ENCODE measurements at regions not wholly inside any gene's neighbourhood (a gene's known extent, or its start where the extent isn't known, plus 50 kb on each side); places are given as distances from the start of the nearest gene placed in this dataset.

GRCh38 chr1:214214851-214215250 is 66.1 kb upstream of the SMYD2 start:
- no peak for TF ChIP-seq CTCF (IDR thresholded peaks at IDR 0.05; ENCODE audit: unreplicated experiment)
- Mint-ChIP-seq H3K4me1 (ENCODE audit: low read depth) (peaks cover 13% of the 10 kb centered on the region), H3K27ac (no peak overlapping the region), H3K4me3 (ENCODE audit: low read depth) (no peak overlapping the region), H3K36me3 (ENCODE audit: insufficient read depth) (no peaks in the 10 kb centered on the region), H3K9me3 (ENCODE audit: low read depth) (no peaks in the 10 kb centered on the region), H3K27me3 (peaks cover 39% of the 10 kb centered on the region)
- no peak for DNase-seq (ENCODE audit: low spot score, unreplicated experiment)

GRCh38 chr1:214215583-214215982 is 65.4 kb upstream of the SMYD2 start:
- peaks cover 15% of the 10 kb centered on the region for H3K4me1 Mint-ChIP-seq (ENCODE audit: low read depth)
- peaks cover 43% of the 10 kb centered on the region for H3K27me3 Mint-ChIP-seq
- H3K27ac Mint-ChIP-seq, result no peak overlapping the region
- no peak for DNase-seq (ENCODE audit: low spot score, unreplicated experiment)
- no peaks in the 10 kb centered on the region for H3K9me3 Mint-ChIP-seq (ENCODE audit: low read depth)
- H3K4me3 Mint-ChIP-seq (ENCODE audit: low read depth), result no peak overlapping the region
- TF ChIP-seq CTCF (IDR thresholded peaks at IDR 0.05; ENCODE audit: unreplicated experiment), result no peak
- no peaks in the 10 kb centered on the region for H3K36me3 Mint-ChIP-seq (ENCODE audit: insufficient read depth)

GRCh38 chr1:214216021-214216420 is 64.9 kb upstream of the SMYD2 start:
- Mint-ChIP-seq H3K4me1 (ENCODE audit: low read depth) (peaks cover 15% of the 10 kb centered on the region), H3K4me3 (ENCODE audit: low read depth) (no peak overlapping the region), H3K27me3 (peaks cover 42% of the 10 kb centered on the region), H3K36me3 (ENCODE audit: insufficient read depth) (no peaks in the 10 kb centered on the region), H3K9me3 (ENCODE audit: low read depth) (no peaks in the 10 kb centered on the region), H3K27ac (no peak overlapping the region)
- DNase-seq (ENCODE audit: low spot score, unreplicated experiment), result no peak
- no peak for TF ChIP-seq CTCF (IDR thresholded peaks at IDR 0.05; ENCODE audit: unreplicated experiment)

GRCh38 chr1:214216779-214217178 is 64.2 kb upstream of the SMYD2 start:
- Mint-ChIP-seq H3K9me3 (ENCODE audit: low read depth) (no peaks in the 10 kb centered on the region), H3K27ac (no peak overlapping the region), H3K4me1 (ENCODE audit: low read depth) (peaks cover 15% of the 10 kb centered on the region), H3K27me3 (peaks cover 37% of the 10 kb centered on the region), H3K4me3 (ENCODE audit: low read depth) (no peak overlapping the region), H3K36me3 (ENCODE audit: insufficient read depth) (no peaks in the 10 kb centered on the region)
- DNase-seq (ENCODE audit: low spot score, unreplicated experiment), result no peak
- no peak for TF ChIP-seq CTCF (IDR thresholded peaks at IDR 0.05; ENCODE audit: unreplicated experiment)

GRCh38 chr1:214219902-214220301 is 61.1 kb upstream of the SMYD2 start:
- no peaks in the 10 kb centered on the region for H3K9me3 Mint-ChIP-seq (ENCODE audit: low read depth)
- TF ChIP-seq CTCF (IDR thresholded peaks at IDR 0.05; ENCODE audit: unreplicated experiment), result no peak
- peaks cover 11% of the 10 kb centered on the region for H3K4me1 Mint-ChIP-seq (ENCODE audit: low read depth)
- H3K36me3 Mint-ChIP-seq (ENCODE audit: insufficient read depth), result no peaks in the 10 kb centered on the region
- no peak overlapping the region for H3K4me3 Mint-ChIP-seq (ENCODE audit: low read depth)
- DNase-seq (ENCODE audit: low spot score, unreplicated experiment), result no peak
- peaks cover 50% of the 10 kb centered on the region for H3K27me3 Mint-ChIP-seq
- H3K27ac Mint-ChIP-seq, result no peak overlapping the region

Data from progenitor cell of endocrine pancreas (in vitro differentiated cells).